ENCODE measurements at regions not wholly inside any gene's neighbourhood (a gene's known extent, or its start where the extent isn't known, plus 50 kb on each side); places are given as distances from the start of the nearest gene placed in this dataset.

DNA sequence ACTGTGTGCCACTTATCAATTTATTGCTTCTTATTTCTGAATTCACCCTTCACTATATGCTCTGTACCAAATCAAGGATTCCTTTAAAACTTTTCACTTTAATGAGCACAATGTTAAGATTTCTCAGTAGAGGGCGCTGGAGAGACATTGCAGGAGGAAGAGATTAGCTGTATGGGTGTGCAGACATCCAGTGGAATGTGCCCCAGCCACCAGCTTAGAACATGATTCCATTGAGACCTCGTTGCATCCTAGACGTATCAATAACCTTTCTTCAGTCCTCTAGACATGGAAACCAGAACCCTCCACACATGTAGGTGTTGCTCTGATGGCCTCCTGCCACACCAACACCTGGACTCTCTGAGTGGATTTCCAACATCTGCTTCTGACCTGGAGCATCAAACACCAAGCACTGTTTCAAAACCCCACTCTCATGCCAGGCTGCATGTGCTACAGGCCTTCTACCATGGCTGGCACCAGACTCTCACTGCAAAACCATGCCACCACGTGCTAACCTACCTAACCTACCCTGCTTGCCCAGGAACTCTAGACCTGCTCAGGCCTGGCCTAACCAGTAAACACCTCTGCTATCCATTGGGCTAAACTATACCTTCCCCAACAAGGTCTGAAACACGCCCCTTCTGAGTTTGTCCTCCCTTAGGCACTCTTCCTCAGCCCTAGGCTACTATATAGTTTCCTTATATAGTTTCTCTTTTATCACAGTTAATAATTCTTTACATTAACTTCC, 633.2 kb upstream of the PKDCC start:
- DNase-seq: peak; percentile 14

DNA sequence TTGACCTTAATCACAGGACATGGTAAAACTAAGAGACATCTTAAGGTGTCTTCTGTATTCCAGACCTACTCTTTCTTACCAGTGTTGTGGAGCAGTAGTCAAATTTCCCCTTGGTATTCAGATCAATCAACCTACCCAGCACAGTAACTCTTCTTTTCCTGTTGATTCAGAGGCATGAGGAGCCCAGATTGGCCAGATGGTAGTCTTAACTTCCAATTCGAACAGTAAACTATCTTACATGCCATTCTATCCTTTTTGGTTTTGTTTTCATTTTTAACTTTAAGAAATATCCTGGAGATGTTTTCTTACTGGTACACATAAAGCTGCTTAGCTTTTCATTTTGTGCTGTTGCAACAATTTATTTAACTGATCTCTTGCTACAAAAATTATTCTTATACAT, 630.3 kb upstream of the PKDCC start:
- no peak for DNase-seq

DNA sequence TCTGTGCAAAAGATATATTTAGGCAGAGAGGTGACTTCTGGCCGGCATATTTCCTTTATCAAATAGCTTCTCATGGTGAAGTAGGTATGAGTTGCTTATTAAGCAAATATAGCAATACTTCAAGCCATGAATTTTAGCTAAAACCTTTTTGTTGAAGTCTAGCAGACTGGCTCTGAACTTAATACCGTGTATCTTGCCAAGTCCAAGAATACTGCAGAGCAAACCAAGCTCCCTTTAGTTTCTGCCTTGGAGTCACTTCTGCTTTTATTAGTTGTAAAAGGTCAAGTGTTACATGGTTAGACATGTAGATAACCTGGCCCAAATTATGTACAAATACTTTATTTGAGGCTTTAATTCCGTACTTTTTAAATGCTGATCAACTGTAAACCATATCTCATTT, 627.6 kb upstream of the PKDCC start:
- DNase-seq: no peak

DNA sequence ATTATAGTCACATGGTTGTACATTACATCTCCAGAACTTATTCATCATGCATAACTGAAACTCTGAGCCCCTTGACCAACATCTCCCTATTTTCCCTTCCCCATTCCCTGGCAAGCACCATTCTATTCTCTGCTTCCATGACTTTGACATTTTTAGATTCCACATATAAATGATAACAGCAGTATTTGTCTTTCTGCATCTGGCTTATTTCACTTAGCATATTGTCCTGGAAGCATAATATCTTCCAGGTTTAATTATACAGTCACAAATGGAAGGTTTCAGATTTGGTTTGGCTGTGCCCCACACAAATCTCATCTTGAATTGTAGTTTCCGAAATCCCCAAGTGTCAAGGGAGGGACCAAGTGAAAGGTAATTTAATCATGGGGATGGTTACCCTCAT, 626.9 kb upstream of the PKDCC start:
- DNase-seq: no peak

DNA sequence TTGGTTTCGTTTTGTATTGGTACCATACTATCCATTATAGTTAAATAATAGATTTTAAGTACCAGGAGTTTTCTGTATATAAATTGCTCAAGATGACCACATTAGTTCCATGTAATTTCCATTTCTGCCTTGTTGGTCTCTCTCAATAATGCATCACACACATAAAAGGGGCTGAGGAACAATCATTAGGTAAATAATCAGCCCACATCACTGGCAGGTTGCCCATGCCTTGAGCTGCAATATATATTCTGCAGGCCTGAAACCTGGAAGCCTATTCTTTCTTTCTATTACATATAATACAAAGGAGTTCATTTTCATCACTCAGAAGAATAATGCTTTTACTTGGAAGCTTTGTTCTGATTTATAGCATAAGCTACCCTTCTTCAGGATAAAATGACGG, 616.1 kb upstream of the PKDCC start:
- DNase-seq: no peak

DNA sequence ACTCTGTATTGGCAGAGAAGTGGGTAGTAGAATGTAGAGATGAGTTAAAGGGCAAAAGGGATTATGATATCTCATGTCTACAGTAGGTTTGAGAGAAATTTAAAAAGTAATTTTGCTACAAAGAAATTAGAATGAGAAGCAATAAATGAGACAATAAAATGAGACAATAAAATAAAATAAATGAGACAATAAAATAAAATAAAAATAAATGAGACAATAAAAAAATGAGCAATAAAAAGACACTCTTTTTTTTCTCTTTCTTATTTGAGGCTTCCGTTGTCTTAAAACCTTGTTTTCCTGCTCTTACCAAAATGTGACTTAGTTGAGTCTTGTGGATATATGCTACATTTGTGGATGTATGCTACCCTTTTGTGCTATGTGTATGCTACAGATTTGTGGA, 615.4 kb upstream of the PKDCC start:
- DNase-seq: no peak

DNA sequence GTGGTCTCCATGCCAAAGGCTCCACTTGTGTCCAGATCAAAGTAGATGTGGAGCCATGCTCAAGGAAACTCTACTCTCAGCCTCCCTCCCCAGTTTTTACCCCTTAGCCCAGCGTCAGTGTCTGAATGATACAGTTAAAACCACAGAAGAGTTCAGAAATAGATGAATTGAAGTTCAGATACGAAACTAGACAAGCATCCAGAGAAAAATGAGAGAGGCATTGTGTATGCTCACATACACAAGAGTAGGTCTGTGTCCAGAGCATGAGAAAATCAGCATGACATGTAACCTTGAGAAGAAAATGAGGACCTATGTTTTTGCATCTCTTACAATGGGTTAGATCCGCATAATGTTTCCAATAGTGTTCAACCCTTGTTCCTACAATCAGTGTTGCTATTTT, 612.8 kb upstream of the PKDCC start:
- no peak for DNase-seq

DNA sequence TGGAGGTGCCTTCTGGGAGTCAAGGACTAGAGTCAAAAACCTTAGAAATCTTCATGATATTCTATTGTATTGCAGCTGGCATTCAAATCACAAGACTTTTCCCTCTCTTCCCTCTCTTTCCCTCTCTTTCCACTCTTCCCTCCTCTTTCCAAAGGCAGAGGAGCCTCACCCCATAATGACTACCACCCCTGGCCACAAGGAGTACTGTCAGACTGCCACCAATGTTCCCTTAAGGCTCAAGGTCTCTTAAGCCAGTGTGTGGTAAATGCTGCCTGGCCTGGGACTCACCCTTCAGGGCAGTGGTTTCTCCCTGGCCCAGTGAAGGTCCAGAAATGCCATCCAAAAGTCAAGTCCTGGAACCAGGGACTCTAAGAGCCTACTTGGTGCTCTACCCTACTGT, 605.9 kb upstream of the PKDCC start:
- DNase-seq: no peak

DNA sequence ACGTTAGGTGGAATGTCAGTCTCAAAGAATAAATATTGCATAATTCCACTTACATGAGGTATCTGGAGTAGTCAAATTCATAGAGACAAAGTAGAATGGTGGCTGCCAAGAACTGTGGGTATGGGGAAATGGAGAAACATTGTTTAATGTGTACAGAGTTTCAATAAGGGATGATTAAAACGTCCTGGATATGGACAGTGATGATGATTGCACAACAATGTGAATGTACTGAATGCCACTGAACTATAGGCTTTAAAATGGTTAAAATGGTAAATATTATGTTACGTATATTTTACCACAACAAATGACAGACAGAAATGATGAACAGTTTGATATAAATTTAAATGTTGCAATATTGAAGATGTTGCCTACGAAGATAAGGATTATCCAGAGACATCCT, 602.0 kb upstream of the PKDCC start:
- DNase-seq: no peak

DNA sequence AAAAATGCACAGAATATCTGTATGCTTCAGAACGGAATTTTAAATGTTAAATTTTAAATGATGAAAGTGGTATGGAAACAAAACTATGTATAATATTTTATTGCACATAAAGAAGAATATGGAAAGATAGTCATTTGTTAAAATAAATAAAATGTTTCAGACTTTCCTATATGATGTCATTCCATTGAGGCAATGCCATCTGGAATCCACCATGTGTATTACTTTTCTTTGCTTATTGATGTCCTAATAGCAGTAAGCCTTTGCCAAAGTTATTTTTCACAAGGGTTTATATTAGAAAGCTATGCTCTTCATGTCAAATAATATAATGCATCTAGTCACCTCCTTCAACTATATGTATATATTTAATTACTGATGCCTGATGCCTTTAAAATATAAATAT, 601.6 kb upstream of the PKDCC start:
- no peak for DNase-seq

DNA sequence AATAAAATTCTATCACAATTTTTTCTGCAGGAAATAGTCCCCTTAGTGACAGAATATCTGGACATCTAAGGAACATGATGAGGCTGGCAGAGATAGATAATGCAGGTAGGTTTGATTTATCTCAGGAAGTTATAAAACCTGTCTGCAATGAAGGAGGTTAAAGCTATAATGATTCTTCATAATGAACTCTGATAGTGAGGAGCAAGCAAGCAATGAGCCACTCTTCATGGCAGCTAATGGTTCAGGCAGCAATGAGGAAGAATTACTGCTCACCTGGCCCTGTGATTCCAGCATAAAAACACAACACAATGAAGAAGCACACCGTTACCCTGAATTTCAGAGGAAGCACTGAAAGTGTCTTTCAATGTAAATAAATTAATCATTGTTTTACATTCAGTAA, 599.6 kb upstream of the PKDCC start:
- DNase-seq: no peak

DNA sequence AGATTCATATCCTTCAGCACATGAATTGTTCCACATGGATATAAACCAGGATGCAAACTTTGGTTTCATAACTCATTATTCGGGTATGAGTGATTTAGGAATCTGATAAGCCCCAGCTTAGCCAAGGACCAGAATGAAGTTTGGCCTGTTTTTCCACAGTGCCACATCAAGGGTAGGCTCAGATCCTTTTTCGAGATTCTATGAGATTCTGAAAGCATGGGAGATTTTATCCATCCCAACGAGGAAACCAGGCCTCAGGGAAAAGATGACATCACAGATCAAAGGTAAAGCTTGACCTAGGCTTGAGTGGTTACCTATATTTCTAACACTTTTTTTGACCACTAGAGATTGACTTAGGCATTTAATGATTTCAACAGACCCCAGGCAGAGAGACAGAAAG, 590.8 kb upstream of the PKDCC start:
- no peak for DNase-seq

DNA sequence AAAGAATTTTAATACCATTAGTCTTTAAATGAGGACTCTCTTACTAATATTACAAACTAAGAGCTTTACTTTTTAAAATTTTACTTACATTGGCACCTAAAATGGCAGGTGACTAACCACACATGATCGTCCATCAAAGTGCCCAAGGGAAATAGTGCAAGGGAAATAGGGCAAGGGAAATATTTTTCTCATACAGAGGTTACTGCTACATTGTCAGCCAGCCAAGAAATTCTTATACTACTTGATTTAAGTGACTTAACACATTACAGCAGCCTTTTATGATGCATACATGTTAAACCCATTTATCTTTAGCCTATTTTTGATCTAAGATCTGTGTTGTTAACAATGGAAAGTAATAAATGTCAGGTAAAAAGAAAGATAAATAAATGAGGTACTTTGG, 587.2 kb upstream of the PKDCC start:
- no peak for DNase-seq

DNA sequence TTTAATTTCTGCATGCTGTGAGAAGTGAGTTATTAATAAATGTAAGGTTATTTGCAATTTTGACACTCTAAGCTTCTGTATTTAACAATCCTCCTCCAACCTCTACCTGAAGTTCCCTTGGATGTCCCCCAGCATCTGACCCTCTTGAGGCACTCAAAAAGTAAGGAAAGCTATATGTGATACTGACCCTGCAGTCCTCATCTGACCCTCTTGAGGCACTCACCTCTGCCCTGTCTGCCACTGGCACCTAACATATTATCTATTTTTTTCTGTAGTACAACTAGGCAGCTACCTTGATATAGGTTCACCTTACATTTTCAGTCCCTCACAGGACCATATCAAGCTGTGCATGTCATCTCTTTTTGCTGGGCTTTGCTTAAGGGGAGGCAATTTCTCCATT, 583.4 kb upstream of the PKDCC start:
- no peak for DNase-seq

DNA sequence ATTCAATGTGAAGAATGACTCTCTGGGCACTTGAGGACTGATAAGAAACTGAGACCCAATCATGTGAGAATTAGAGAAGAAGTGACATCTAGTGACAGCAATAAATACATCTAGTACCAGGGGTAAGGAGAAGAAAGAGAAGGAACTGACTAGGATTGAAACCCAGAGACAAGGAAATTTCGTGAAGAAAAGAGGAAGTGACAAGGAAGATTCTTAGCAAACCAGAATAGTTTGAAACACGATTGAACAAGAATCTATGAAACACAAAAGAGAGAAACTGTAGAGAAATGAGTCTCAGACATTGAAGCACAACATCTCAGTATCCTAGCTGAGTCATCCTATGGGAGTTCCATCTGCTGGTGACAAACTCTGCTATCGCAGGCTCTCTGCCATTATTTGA, 571.9 kb upstream of the PKDCC start:
- no peak for DNase-seq

DNA sequence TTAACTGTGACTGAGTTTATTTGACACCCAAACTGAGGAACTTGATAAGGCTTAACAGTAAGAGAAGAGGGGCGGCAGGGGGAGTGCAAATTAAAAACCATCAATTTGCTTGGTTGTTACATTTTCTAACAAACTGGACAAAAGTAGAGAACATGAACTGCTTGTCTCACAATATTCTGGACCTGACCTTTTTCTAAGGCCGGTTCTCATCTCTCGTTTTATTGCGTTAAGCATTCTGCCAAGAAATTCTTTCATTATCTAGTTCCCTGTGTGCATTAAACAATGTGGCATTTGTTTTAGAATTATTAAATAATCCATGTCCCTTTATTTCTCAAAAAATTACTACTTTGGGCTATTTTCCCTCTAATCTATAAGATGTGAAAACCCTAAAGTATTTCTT, 565.2 kb upstream of the PKDCC start:
- no peak for DNase-seq

DNA sequence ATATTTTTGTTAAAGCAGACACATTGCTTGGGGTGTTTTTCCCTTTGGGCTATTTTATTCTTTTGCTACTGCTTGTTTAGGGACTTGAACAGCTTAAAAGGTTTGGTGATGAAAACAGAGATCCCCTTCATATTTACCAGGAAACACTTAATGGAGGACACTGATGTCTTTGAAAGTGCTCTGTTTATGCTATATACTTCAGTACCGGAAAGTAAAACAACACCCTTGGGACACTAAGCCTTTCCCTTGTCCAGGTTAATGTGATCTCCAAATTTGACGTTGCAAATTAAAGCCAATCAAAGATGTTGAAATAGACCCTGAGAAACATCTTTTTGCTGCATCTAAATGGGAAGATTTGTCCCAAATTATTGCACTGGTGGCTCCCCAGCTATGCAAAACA, 564.6 kb upstream of the PKDCC start:
- DNase-seq: no peak

DNA sequence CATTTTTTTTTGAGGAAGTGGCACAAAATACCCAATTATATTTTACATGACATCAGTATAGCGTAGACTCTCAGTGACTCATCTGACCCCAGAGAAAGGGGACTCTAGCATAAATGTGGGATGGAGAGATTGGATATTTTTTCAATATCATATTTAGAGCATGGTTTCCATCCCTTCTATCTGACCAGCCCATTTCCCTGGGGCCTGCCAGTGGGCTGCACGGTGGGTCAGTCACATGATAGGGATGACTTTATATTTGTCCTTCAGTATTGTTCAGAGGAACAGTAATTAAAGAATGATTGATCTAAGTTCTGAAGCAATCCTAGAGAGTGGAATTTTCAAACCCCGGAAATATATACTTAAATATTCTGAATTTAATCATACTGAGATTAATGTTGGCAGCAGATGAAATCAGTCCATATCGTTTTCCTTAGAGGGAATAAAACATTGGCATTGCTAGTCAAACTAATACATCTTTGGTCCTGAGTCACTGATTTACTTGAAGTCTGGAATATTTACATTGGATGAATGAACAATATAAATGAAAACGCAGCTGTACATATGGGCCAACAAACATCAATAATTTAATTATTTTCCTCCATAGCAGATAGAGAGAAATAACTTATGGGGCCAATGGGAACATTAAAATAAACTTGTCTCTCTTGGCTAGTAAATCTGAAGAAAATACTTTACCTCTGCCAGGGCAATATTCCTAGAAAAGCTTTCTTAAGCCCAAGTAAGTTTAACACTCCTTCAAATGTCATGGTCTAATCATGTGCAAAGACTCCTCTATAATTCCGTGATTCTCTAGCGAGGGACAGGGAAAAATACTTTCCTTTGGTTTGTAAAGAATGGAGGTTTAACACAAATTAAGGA, 563.6 kb upstream of the PKDCC start:
- DNase-seq: no peak

DNA sequence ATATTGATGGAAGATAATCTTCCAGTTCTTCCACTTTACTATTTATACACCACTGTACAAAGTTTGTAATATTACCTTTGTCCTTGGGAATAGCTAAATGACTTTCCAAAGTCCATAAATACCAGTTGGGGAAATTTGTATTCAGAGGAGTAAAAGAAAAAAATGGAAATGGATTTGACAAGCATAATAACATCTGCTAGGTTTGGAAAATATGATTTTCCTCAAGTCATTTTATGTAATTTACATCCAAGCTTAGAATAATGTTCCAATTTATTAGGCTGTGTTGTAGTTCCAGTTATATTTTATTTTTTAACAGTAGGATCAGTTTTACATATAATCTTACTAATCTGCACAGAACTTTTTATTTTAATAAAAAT, 563.0 kb upstream of the PKDCC start:
- no peak for DNase-seq

DNA sequence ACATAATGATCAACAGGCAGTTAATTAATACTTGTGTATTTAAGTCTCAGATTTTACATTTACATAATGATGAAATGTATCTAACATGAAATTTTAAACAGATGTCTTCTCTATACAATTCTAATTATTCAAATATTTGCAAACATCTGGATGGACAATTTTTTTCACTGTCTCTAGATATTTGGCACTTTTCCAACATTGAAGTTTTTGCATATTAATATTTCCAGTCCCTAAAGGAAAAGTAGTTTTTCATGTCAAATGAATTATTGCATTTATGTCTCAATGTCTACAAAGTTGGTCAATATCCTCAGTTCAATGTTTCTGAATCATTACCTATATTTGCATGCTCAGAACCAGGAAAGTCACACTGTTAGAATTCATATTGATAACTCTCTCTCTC, 560.9 kb upstream of the PKDCC start:
- no peak for DNase-seq

DNA sequence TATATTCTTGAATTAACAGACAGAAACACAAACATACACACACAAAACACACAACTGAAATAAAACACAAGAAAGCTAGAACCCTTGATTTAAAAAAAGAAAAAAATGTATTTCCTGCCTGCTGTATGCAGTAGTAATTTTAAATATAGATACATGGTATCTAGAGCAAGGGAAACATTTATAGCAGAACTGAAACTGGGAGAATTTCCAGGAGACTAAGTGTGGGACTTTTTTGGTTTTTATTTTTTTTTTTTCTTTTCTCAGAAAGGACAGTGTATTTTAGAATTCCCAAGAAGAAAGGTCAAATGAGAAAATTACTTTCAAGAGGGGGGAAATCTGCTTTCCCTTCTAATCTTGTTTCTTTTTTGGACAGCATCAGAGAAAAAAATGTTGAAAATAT, 558.9 kb upstream of the PKDCC start:
- no peak for DNase-seq

DNA sequence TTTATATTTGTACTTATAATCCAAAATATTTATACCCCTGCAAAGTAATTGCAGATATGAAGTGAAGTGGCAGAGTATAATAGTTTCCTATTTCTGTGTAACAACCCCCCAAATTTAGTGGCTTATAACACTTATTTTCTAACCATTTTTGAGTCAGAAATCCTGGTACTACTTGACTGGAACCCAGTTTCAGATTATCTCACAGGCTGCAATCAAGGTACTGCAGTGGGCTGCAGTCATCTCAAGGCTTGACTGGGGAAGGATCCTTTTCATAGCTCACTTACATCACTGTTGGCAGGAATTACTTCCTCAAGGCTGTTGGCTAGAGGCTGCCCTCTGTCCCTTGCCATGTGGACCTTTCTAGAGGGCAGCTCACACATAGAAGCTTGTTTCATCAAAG, 558.2 kb upstream of the PKDCC start:
- DNase-seq: no peak

DNA sequence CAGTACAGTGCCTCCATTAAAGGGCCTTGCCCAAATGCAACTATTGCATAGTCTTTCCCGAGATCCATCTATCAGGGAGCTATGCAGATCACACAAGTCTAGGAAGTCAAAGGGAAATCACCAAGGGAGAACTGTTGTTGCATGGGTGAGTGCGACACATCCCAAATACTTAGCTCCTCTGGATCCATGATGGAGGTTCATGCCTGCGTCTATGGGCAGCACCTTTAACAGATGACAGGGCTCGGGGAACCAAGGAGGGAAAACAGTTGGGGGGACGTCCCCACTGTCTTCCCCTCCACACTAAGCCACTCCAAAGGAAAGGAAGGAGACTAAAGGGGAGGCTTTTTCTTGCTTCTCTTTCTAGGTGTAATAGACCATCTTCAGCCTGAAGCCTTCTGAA, 552.8 kb upstream of the PKDCC start:
- DNase-seq: no peak

DNA sequence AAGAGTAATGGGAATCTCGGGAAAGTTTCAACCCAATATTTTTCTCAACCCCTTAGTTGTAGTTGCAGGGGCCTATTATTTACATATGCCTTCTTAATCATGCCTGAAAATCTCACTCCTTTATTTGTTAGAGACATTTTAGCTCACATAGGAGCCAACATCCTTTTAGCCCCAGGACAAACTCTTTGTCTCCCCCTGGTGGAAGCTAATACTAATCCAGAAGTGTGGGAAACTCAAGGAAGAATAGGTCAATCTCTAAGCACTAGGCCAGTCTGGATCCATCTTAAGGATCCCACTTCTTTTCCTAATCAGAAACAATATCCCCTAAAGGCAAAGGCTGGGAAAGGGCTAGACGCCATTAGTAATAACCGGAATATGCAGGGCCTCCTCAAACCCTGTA, 550.9 kb upstream of the PKDCC start:
- no peak for DNase-seq

DNA sequence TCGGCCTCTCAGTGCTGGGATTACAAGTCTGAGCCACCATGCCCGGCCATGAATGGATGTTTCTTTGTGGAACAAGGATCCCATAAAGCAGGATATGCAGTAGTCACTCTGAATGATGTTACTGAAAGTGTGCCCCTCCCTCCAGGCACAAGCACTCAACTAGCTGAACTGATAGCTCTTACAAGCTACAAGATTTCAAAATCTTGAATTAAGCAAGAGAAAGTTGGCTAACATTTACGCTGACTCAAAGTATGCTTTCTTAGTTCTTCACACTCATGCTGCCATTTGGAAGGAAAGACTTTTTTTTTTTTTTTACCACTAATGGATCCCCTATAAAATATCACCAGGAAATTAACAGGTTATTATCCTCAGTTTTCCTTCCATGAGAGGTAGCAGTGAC, 549.0 kb upstream of the PKDCC start:
- no peak for DNase-seq
